Stimulated activated naive CD8-positive, alpha-beta T cell treated with anti-CD3 and anti-CD28 coated beads, Interleukin-15, amount 100 ng/mL, for 72 hours (primary cell): ENCODE measurements at regions not wholly inside any gene's neighbourhood (a gene's known extent, or its start where the extent isn't known, plus 50 kb on each side); places are given as distances from the start of the nearest gene placed in this dataset.
A peak's percentile ranks its signal among the peaks of the same experiment; 100 is the strongest.
"Not testable (repeated sequence)": the region's sequence is repeated elsewhere in the genome, so short reads cannot be mapped to it uniquely, and the experiment has no call there.

ENCODE experiments used
- ATAC-seq: fragments of 150-1000 bp; cut with Tn5 transposase; 2 replicates; pipeline ENCODE4 v1.10.0; 2021; ENCODE audit warnings: mild to moderate bottlenecking, moderate library complexity
- DNase-seq, 2 donors: peaks; one replicate each; pipeline ENCODE4 v3.0.0; 2021 to 2022
- H3K27ac Mint-ChIP-seq, 2 donors: one replicate each; pipeline ENCODE4 v1.8.0; 2022; ENCODE audit warnings: mild to moderate bottlenecking in 2 of 2, mixed read lengths in 2 of 2, moderate library complexity in 2 of 2
- H3K27me3 Mint-ChIP-seq: one replicate; pipeline ENCODE4 v1.8.0; 2022; ENCODE audit warnings: mixed read lengths
- H3K4me1 Mint-ChIP-seq: one replicate; pipeline ENCODE4 v1.8.0; 2022; ENCODE audit warnings: mild to moderate bottlenecking, mixed read lengths
- H3K4me3 Mint-ChIP-seq, 2 donors: one replicate each; pipeline ENCODE4 v1.8.0; 2022; ENCODE audit warnings: mild to moderate bottlenecking in 2 of 2, mixed read lengths in 2 of 2, moderate library complexity in 1 of 2
- H3K9me3 Mint-ChIP-seq, 2 donors: one replicate each; pipeline ENCODE4 v1.8.0; 2022; ENCODE audit warnings: mixed read lengths in 2 of 2

DNA sequence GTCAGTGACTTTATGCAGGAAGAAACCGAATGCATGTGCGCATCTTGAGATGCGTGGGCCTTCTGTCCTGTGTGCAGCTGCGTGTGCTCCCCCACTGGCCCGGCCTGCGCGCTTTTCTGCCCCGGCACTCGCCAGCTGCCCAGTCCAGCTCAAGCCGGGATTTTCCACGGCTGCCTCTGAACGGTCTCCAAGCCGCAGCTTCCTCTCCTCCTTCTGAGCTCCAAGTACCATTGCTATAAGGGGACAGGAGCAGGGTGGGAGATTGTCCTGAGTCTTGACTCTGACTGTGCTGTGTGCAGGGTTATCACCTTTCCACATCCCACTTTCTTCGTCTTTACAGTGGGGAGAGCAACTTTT is 302.8 kb downstream of the THBS2 start:
- Mint-ChIP-seq H3K27me3 (peaks cover 32% of the 10 kb centered on the region), H3K4me3 (no peak overlapping the region), H3K27ac (no peak overlapping the region), H3K4me1 (no peaks in the 10 kb centered on the region), H3K9me3 (no peaks in the 10 kb centered on the region)
- no peak for DNase-seq
- no peak for ATAC-seq

DNA sequence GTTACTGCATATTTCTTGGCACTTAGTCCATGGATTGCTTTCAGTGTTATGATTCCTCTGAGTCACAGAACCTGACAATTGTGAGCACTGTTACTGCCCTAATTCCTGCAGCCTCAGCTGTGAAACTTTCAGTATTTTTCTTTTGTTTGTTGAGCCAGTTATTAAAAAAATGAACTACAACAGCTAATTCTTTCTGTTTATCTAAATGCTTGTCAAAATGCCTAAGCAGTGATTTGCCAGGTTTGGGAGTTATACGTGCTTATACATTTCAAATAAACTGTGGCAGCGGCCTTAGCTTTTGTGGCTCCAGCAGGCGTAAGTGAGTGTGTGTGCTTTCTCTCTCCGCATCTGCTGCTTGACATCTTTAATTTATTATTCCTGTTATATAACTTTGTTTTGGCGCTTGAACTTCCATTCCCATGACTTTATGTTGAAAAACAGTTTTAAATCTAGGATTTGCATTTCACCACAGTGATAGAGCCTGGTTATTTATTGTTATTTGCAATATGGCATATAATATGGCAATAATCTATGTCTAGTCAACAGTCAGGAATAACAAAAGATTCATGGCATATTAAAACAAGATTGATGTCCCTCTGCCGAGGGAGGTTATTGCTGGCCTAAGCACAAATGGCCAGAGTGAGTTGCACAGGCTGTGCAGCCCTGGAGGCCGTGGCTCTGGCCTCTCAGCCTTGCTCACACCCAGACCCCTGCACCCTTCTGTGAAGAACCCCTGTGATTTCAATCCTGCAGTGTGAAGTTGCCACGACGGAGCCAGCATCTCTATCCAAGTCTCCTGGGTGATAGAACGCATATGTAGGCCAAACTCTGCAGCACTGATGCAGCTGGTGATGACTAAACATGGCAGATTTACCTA is 303.4 kb downstream of the THBS2 start:
- no peaks in the 10 kb centered on the region for H3K4me1 Mint-ChIP-seq
- no peak overlapping the region for H3K27ac Mint-ChIP-seq
- H3K4me3 Mint-ChIP-seq: no peak overlapping the region
- H3K27me3 Mint-ChIP-seq: peaks cover 31% of the 10 kb centered on the region
- no peak for ATAC-seq
- no peak for DNase-seq
- no peaks in the 10 kb centered on the region for H3K9me3 Mint-ChIP-seq

DNA sequence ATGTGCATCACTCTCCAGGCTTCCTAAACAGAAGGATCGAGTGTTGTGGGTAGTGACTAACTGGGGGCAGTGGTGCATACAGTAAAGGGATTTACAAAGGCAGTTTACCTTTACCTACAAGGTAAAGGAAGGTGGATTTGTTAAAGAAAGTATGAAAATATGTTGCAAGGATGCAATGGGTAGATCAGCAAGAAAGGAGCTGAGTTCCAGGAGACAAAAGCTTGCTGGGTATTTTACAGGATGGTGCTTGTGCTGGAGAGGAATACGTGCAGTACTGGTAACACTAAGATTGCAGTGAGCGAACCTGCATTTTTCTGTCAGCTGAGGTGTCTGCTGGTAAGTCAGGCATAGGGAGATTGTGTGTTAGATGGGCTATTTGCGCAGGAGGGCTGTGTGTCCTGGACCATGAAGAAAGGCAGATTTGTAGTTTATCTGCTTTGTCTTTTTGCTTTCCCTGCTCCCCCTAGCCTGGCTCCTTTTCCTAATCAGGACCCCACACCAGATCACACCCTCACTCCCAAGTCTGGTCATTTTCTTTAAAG is 304.6 kb downstream of the THBS2 start:
- no peak overlapping the region for H3K4me3 Mint-ChIP-seq
- H3K9me3 Mint-ChIP-seq: no peaks in the 10 kb centered on the region
- no peaks in the 10 kb centered on the region for H3K4me1 Mint-ChIP-seq
- peaks cover 25% of the 10 kb centered on the region for H3K27me3 Mint-ChIP-seq
- no peak overlapping the region for H3K27ac Mint-ChIP-seq
- no peak for DNase-seq
- no peak for ATAC-seq

DNA sequence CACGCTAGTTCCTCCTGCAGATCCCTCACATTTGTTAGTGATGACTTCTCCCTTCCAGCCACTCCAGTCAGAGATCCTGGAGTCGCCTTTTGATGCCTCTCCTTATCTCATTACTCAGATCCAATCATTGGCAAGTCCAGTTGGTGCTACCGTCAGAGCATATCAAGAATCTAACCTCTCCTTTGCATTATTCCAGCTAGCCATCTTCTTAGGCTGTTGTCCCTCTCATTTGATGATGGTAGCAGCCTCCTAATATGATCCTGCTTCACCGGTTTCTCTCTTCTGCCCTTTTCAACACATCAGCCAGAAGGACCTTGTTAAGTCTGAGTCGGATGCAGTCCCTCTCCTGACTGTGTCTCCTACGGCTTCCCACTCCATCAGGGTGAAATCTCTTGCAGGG is 305.6 kb downstream of the THBS2 start:
- no peak overlapping the region for H3K4me3 Mint-ChIP-seq
- DNase-seq (no peak), ATAC-seq (no peak)
- H3K27ac Mint-ChIP-seq: no peak overlapping the region
- H3K9me3 Mint-ChIP-seq: no peaks in the 10 kb centered on the region
- H3K27me3 Mint-ChIP-seq: peaks cover 19% of the 10 kb centered on the region
- no peaks in the 10 kb centered on the region for H3K4me1 Mint-ChIP-seq

DNA sequence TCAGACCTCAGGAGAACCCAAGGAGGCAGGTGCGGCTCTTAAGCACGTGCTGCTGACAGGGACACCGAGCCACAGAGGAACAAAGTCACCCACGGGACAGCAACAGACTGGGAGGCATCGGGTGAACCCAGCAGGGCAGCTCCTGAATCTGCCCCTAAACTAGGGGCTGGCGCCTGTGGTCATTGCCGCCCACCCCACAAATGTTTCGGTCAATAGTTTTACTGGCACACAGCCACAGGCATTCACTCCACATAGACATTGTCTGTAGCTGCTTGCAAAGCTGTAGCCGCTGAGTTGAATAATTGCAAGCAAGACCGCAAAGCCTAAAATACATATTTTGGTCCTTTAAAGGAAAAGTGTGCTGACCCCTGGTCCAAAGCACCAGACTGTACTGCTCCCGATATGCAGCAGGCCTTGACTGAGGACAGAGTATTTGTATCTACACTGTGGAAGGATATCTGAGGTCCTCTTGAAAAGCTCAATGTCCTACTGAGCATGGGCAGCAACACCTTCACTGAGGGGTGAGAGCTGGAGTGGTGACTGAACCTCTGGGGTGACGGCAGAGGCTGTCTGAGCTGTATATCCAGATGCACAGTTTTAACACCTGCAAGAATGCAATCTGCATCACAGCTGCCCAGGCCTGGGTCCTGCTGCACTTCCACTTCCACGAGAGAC is 310.3 kb downstream of the THBS2 start:
- Mint-ChIP-seq H3K9me3 (no peaks in the 10 kb centered on the region), H3K27ac (peak overlapping the region in 1 of 2 donors; percentile 10), H3K27me3 (peaks cover 37% of the 10 kb centered on the region), H3K4me3 (no peak overlapping the region), H3K4me1 (no peaks in the 10 kb centered on the region)
- no peak for ATAC-seq
- no peak for DNase-seq

DNA sequence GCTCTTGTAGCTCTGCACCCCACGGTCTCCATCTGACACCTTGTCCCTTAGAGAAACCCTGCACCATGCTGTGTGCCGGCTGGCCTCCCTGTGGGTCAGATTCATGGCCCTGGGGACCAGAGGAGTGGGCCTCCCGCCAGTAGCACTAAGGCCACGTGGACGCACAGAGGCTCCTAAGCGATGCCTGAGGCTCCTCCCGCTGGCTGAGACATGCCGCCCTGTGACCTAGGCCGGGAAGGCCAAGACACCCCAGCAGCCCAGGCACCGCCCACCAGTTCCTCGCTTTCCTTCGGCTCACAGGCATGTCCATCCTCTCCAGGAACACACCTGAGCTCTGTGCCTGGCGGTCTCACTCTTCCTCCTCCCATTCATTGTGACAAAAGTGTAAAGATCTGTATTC is 311.0 kb downstream of the THBS2 start:
- Mint-ChIP-seq H3K9me3 (no peaks in the 10 kb centered on the region), H3K4me3 (no peak overlapping the region), H3K27me3 (peaks cover 37% of the 10 kb centered on the region), H3K4me1 (no peaks in the 10 kb centered on the region), H3K27ac (no peak overlapping the region)
- no peak for ATAC-seq
- no peak for DNase-seq

DNA sequence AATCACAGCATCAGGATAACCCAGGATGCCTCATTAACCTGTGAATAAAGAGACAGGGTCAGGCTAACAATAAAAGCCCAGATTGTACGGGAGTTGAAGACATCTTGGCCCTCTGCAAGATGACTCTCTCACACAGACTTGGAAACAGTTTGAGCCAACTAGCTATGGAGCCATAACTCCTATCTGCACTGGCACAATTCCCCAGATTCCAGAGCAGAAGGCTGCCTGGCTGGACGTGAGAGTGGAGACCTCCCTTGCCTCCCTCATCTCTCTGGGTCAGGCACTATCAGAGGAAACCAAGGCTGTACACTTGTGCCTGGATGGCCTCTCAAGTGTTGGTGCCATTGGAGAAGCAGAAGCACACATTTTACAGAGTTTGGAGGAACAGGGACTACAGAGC is 312.6 kb downstream of the THBS2 start:
- Mint-ChIP-seq H3K4me1 (no peaks in the 10 kb centered on the region), H3K9me3 (no peaks in the 10 kb centered on the region), H3K27ac (no peak overlapping the region), H3K4me3 (no peak overlapping the region), H3K27me3 (peaks cover 50% of the 10 kb centered on the region)
- ATAC-seq (no peak), DNase-seq (no peak)

DNA sequence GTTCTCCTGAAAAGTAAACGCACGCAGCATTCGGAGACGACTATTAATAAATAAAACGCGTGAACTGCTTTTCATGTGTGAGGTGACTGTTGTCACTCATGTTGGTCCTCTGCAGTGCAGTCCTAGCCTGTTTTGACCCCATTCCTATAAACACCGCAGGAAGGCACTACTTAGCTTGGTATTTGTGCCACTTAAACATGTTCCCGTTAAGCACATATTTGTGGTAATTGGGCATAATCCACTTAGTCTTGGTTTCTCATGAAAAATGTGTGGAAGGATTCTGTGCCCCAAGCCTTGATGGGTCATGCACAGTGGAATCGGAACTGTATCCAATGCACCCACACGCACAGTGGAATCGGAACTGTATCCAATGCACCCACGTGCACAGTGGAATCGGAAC is 313.9 kb downstream of the THBS2 start:
- no peaks in the 10 kb centered on the region for H3K9me3 Mint-ChIP-seq
- ATAC-seq (no peak), DNase-seq (no peak)
- no peak overlapping the region for H3K4me3 Mint-ChIP-seq
- H3K27me3 Mint-ChIP-seq: peaks cover 61% of the 10 kb centered on the region
- no peak overlapping the region for H3K27ac Mint-ChIP-seq
- H3K4me1 Mint-ChIP-seq: no peaks in the 10 kb centered on the region

DNA sequence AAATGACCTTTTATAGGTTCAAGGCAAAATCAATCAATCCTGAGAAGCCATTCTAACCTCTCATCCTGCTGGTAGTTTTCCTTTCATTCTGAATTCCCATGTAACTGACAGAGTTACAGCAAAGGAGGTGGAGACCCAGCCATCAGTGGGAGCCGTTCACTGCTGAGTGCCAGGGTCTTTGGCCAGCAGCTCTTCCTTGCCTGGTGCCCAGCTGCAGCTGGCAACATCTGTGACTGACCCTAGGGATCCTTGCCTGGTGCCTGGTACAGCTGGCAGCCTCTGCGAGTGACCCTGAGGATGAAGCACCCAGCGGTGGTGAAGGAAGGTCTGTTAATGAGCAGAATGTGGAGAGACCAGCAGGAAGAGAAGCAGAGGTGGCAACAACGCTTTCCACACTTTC is 314.6 kb downstream of the THBS2 start:
- DNase-seq (no peak), ATAC-seq (no peak)
- H3K4me1 Mint-ChIP-seq: peaks cover 6% of the 10 kb centered on the region
- no peaks in the 10 kb centered on the region for H3K9me3 Mint-ChIP-seq
- H3K4me3 Mint-ChIP-seq: no peak overlapping the region
- peak overlapping the region in 1 of 2 donors; percentile 19 for H3K27ac Mint-ChIP-seq
- H3K27me3 Mint-ChIP-seq: peaks cover 69% of the 10 kb centered on the region

DNA sequence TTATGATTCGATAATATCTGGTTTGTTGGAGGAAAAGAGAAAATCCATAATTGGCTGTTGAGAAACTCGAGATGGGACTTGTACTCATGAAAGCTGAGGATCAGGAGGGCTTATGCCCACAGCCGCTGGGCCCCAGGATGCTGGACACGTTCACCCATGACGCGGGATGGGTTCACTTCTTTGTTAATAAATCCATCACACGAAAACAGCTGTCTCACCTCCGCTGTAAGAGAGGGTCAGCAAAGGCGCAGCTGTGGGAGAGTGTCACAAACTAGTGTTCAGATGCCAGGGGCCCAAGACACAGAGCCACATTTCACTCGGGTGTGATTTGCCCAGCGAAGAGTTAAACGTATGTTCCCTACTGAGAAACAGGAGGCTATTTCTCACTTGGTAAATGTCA is 315.1 kb downstream of the THBS2 start:
- Mint-ChIP-seq H3K4me3 (no peak overlapping the region), H3K27me3 (peaks cover 74% of the 10 kb centered on the region), H3K4me1 (peaks cover 6% of the 10 kb centered on the region), H3K27ac (no peak overlapping the region), H3K9me3 (no peaks in the 10 kb centered on the region)
- DNase-seq: no peak
- ATAC-seq: no peak

DNA sequence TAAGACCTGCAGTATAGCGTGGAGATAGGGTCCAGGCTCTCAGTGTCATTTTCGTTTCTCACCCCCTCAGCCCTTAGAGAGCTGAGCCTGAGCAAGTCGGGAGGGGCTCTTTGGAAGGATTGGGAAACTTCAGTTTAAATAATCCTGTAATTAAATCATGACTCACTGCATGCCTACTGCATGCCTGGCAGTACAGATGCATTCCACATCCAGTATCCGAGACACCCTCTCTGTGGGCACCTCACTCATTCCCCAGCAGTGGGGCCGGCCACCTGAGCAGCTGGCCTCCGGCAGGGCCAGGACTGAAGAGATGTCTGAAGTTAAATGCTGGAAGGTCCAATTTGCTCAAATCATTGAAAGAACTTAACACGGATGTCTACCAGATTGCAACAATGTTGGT is 316.6 kb downstream of the THBS2 start:
- Mint-ChIP-seq H3K4me1 (peaks cover 6% of the 10 kb centered on the region), H3K4me3 (no peak overlapping the region), H3K27ac (no peak overlapping the region), H3K9me3 (no peaks in the 10 kb centered on the region), H3K27me3 (peaks cover 79% of the 10 kb centered on the region)
- ATAC-seq: no peak
- DNase-seq: no peak

DNA sequence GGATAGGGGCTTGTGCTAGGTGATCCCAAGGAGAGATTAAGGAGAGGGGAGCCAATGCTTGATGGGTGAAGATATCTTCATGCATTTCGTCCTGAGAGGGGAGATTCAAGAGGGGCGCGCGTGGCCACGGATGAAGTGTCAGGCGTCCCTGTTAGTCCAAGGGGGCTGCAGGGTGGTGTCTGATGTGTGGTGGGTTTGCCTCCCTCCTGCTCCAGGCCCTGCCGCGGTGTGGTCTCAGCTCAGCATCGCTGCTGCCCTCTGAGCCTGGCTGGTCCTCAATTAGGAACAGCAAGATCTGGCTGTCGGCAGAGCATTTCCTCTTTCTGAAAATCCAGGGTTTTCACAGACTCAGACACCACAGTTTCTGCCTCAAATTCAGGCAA is 318.0 kb downstream of the THBS2 start:
- Mint-ChIP-seq H3K4me1 (peaks cover 6% of the 10 kb centered on the region), H3K27me3 (peaks cover 69% of the 10 kb centered on the region), H3K27ac (no peak overlapping the region), H3K4me3 (no peak overlapping the region), H3K9me3 (no peaks in the 10 kb centered on the region)
- DNase-seq: no peak
- ATAC-seq: no peak

DNA sequence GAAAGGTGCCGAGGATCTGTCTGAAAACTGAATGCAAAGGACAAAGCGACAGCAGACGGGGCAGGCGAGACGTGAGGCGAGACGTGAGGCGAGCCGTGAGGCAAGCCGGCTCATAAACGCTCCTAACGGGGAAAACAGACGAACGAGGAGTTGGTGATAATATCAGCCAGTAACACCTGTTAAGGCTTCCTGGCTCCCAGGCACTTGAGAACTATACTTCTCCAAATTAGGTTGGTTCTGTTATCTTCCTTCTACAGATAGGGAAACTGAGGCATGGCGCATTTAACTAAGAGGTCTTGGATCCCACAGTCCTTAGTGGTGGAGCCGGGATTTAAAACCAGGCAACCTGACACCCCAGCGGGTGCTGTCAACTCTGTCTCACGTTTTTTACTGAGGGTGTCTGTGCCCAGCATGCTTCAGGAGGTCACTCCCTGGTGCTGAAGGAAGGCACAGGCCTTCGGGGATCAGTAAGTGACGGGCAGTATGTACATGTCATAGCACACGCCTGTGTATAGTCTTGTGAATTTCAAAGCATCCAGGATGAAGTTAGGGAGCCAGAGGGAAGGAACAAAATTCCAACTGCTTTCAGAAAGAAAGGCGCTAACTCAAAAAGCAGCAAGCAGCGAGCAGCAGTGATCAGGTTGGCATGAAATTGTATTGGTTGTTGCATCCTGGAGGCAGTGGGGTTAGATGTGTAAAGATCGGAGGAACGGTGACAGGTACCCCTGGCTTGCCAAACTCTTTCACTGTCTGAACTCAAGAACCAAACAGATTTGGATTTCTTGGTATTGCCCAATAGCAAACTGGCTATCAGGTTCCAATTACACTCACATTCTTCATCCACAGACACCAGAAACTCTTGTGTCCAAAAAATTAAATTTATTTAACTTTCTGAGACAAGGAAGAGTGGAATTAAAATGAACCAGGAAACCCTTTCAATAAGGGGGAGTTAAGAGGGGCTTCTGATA is 318.7 kb downstream of the THBS2 start:
- H3K9me3 Mint-ChIP-seq: no peaks in the 10 kb centered on the region
- ATAC-seq: no peak
- peaks cover 6% of the 10 kb centered on the region for H3K4me1 Mint-ChIP-seq
- peaks cover 63% of the 10 kb centered on the region for H3K27me3 Mint-ChIP-seq
- H3K4me3 Mint-ChIP-seq: no peak overlapping the region
- no peak for DNase-seq
- no peak overlapping the region for H3K27ac Mint-ChIP-seq

DNA sequence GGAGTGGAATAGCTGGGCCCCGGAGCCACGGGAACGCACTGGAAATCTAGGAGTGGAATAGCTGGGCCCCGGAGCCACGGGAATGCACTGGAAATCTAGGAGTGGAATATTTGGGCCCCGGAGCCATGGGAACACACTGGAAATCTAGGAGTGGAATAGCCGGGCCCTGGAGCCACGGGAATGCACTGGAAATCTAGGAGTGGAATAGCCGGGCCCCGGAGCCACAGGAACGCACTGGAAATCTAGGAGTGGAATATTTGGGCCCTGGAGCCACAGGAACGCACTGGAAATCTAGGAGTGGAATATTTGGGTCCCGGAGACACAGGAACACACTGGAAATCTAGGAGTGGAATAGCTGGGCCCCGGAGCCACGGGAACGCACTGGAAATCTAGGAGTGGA is 321.5 kb downstream of the THBS2 start:
- H3K4me3 Mint-ChIP-seq, H3K9me3 Mint-ChIP-seq, DNase-seq, H3K27ac Mint-ChIP-seq, H3K4me1 Mint-ChIP-seq, ATAC-seq: not testable (repeated sequence)
- H3K27me3 Mint-ChIP-seq: peaks cover 39% of the 10 kb centered on the region

DNA sequence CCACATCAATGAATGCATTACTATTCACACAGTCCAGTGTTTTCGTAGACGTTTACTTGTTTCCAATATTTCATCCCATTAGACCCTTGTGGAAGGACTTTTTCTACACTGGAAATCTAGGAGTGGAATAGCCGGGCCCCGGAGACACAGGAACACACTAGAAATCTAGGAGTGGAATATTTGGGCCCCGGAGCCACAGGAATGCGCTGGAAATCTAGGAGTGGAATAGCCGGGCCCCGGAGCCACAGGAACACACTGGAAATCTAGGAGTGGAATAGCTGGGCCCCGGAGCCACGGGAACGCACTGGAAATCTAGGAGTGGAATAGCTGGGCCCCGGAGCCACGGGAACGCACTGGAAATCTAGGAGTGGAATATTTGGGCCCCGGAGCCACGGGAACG is 322.6 kb downstream of the THBS2 start:
- H3K27ac Mint-ChIP-seq, H3K9me3 Mint-ChIP-seq, H3K4me3 Mint-ChIP-seq, H3K4me1 Mint-ChIP-seq, ATAC-seq, DNase-seq: not testable (repeated sequence)
- peaks cover 29% of the 10 kb centered on the region for H3K27me3 Mint-ChIP-seq
